ENCODE measurements at regions not wholly inside any gene's neighbourhood (a gene's known extent, or its start where the extent isn't known, plus 50 kb on each side); places are given as distances from the start of the nearest gene placed in this dataset.
"Not testable (repeated sequence)": the region's sequence is repeated elsewhere in the genome, so short reads cannot be mapped to it uniquely, and the experiment has no call there.

DNA sequence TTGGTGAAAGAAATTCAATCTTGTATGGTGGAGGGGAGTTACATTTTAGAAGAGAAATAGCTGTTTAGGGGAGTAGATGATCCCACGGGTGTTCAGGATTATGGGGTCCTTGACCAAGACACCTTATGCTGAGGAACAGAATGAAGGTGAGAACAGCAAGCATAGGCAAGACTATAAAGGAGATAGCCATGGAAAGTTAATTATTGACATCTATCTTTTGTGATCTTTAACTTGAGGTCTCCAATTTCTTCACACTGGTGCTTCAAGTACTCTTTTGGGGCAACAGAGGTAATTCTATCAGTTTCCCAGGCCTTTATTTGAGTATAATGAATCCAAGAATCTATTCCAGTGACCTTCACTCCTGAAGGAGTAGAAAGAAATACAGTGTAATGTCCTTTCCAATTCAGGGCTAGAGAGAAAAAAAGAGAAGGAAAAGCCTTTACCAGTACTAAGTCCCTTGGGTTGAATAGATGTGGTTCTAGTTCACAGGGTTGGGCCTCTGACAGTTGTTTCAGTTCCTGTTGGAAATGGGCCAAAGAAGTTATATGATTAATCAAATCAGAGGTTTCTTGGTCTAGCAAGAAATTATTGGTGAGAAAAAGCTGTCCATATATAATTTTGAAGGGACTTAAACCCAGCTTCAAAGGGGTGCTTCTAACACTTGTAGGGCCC lies 2104.1 kb upstream of the ACO1 start:
- H3K27me3 ChIP-seq (ENCODE audit: control insufficient read depth, insufficient read depth, low read length), result no peaks in the 10 kb centered on the region
- no peak for DNase-seq (ENCODE audit: low read depth)
- H3K36me3 ChIP-seq (ENCODE audit: control insufficient read depth, insufficient read depth, low read length), result no peaks in the 10 kb centered on the region
- TF ChIP-seq, protein P1, sequence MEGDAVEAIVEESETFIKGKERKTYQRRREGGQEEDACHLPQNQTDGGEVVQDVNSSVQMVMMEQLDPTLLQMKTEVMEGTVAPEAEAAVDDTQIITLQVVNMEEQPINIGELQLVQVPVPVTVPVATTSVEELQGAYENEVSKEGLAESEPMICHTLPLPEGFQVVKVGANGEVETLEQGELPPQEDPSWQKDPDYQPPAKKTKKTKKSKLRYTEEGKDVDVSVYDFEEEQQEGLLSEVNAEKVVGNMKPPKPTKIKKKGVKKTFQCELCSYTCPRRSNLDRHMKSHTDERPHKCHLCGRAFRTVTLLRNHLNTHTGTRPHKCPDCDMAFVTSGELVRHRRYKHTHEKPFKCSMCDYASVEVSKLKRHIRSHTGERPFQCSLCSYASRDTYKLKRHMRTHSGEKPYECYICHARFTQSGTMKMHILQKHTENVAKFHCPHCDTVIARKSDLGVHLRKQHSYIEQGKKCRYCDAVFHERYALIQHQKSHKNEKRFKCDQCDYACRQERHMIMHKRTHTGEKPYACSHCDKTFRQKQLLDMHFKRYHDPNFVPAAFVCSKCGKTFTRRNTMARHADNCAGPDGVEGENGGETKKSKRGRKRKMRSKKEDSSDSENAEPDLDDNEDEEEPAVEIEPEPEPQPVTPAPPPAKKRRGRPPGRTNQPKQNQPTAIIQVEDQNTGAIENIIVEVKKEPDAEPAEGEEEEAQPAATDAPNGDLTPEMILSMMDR (IDR thresholded peaks at IDR 0.05; ENCODE audit: insufficient read depth, low read length, poor library complexity, severe bottlenecking), result no peak
- H3K4me3 ChIP-seq (ENCODE audit: low read depth, low read length), result no peak overlapping the region

DNA sequence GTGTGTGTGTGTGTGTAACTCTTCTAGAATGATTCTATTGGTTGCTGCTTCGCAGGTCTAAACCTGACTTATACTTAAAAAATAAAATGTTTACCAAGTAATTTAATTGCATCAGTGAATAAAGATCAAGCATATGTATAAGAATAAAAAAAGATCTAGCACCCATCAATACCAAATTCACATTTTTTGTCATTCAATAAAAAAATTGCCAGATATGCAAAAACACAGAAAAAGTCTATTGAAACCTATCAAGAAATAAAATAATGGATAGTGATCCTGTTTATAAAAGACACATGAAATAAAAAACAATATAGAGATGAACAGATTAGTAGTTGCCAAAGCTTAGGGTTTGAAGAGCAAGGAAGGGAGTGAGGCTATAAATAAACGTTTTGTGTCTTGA lies 2095.0 kb upstream of the ACO1 start:
- Histone ChIP-seq H3K36me3 (ENCODE audit: control insufficient read depth, insufficient read depth, low read length) (no peaks in the 10 kb centered on the region), H3K4me3 (ENCODE audit: low read depth, low read length) (no peak overlapping the region), H3K27me3 (ENCODE audit: control insufficient read depth, insufficient read depth, low read length) (no peaks in the 10 kb centered on the region)
- no peak for DNase-seq (ENCODE audit: low read depth)
- TF ChIP-seq, protein P1 (IDR thresholded peaks at IDR 0.05; ENCODE audit: insufficient read depth, low read length, poor library complexity, severe bottlenecking), result no peak

DNA sequence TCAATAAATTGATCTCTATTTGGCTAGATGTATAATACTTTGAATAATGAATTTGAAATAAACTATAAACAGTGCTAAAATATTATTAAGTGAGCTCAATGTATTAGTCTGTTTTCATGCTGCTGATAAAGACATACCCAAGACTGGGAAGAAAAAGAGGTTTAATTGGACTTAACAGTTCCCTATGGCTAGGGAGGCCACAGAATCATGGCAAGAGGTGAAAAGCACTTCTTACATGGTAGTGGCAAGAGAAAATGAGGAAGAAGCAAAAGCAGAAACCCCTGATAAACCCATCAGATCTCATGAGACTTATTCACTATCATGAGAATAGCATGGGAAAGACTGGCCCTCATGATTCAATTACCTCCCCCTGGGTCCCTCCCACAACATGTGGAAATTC lies 2092.4 kb upstream of the ACO1 start:
- not testable (repeated sequence) for DNase-seq (ENCODE audit: low read depth); H3K36me3 ChIP-seq (ENCODE audit: control insufficient read depth, insufficient read depth, low read length); H3K27me3 ChIP-seq (ENCODE audit: control insufficient read depth, insufficient read depth, low read length); H3K4me3 ChIP-seq (ENCODE audit: low read depth, low read length)

DNA sequence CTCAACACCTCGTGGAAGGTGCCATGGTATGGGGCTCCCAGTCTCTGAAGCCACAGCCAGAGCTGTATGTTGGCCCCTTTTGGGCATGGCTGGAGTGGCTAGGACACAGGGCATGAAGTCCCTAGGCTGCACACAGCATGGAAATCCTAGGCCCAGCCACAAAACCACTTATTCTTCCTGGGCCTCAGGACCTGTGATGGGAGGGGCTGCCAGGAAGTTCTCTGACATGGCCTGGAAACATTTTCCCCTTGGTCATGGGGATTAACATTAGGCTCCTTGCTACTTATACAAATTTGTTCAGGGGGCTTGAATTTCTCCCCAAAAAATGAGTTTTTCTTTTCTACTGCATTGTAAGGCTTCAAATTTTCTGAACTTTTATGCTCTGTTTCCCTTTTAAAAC lies 2091.2 kb upstream of the ACO1 start:
- H3K36me3 ChIP-seq (ENCODE audit: control insufficient read depth, insufficient read depth, low read length), result no peaks in the 10 kb centered on the region
- TF ChIP-seq, protein P1 (IDR thresholded peaks at IDR 0.05; ENCODE audit: insufficient read depth, low read length, poor library complexity, severe bottlenecking), result no peak
- no peak overlapping the region for H3K4me3 ChIP-seq (ENCODE audit: low read depth, low read length)
- H3K27me3 ChIP-seq (ENCODE audit: control insufficient read depth, insufficient read depth, low read length), result no peaks in the 10 kb centered on the region
- DNase-seq (ENCODE audit: low read depth), result no peak

GRCh38 chr9:30299126-30299780 lies 2085.2 kb upstream of the ACO1 start:
- TF ChIP-seq, protein P1 (IDR thresholded peaks at IDR 0.05; ENCODE audit: insufficient read depth, low read length, poor library complexity, severe bottlenecking), result no peak
- H3K36me3 ChIP-seq (ENCODE audit: control insufficient read depth, insufficient read depth, low read length), result no peaks in the 10 kb centered on the region
- DNase-seq (ENCODE audit: low read depth), result no peak
- no peaks in the 10 kb centered on the region for H3K27me3 ChIP-seq (ENCODE audit: control insufficient read depth, insufficient read depth, low read length)
- H3K4me3 ChIP-seq (ENCODE audit: low read depth, low read length), result no peak overlapping the region

- TF ChIP-seq, protein P1 (IDR thresholded peaks at IDR 0.05; ENCODE audit: insufficient read depth, low read length, poor library complexity, severe bottlenecking), result no peak
- Histone ChIP-seq H3K36me3 (ENCODE audit: control insufficient read depth, insufficient read depth, low read length) (no peaks in the 10 kb centered on the region), H3K27me3 (ENCODE audit: control insufficient read depth, insufficient read depth, low read length) (no peaks in the 10 kb centered on the region), H3K4me3 (ENCODE audit: low read depth, low read length) (no peak overlapping the region)
- DNase-seq (ENCODE audit: low read depth), result no peak
Observed at GRCh38 chr9:30301271-30301963, 2083.0 kb upstream of the ACO1 start.

Measured in kidney epithelial cell (primary cell).